ENCODE measurements at regions not wholly inside any gene's neighbourhood (a gene's known extent, or its start where the extent isn't known, plus 50 kb on each side); places are given as distances from the start of the nearest gene placed in this dataset.

DNA sequence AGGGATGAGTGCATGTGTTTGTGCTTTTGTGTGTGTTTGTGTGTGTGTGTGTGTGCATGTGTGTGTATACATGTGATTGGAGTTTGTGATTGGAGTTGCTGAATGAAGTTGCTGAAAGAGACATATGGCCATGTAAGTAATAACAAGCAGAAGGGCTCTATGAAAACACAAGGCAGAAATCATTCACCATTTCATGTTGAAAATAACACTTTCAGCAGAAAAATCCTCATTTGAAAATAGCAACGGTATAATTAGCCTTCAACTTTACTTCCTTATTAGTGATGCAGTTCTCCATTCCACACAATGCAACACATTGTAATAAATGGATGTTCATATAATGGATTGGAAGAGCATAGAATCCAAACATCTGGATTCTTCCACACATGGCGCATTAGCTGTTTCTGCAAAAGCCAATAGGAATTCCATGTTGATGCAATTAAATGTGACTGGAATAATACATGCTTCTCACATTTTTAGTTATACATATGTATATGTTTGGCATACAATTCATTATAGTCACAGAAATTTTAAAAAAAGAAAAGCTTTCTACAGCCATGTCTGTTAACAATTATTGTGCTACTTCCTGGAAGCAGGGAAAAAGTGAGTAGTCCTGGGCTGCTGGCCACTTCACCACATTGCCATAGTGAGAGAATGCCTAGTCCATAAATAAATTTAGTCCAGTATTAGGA lies 538.0 kb downstream of the LTN1 start:
- no peaks in the 10 kb centered on the region for H3F3A ChIP-seq (replicated peaks; ENCODE audit: low read depth)
- DNase-seq (ENCODE audit: low spot score) (no peak), ATAC-seq (no peak)
- no peak overlapping the region; the same call in 1 of the 2 replicates for H2AFZ ChIP-seq
- no peaks in the 10 kb centered on the region for H3K27me3 ChIP-seq (ENCODE audit: insufficient read depth)
- no peak for TF ChIP-seq CREB1 (CRISPR knock-in tag; IDR thresholded peaks at IDR 0.05; ENCODE audit: low read depth)
- TF ChIP-seq, protein P1, sequence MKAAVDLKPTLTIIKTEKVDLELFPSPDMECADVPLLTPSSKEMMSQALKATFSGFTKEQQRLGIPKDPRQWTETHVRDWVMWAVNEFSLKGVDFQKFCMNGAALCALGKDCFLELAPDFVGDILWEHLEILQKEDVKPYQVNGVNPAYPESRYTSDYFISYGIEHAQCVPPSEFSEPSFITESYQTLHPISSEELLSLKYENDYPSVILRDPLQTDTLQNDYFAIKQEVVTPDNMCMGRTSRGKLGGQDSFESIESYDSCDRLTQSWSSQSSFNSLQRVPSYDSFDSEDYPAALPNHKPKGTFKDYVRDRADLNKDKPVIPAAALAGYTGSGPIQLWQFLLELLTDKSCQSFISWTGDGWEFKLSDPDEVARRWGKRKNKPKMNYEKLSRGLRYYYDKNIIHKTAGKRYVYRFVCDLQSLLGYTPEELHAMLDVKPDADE (IDR thresholded peaks at IDR 0.05), result no peak
- TF ChIP-seq, protein P2, sequence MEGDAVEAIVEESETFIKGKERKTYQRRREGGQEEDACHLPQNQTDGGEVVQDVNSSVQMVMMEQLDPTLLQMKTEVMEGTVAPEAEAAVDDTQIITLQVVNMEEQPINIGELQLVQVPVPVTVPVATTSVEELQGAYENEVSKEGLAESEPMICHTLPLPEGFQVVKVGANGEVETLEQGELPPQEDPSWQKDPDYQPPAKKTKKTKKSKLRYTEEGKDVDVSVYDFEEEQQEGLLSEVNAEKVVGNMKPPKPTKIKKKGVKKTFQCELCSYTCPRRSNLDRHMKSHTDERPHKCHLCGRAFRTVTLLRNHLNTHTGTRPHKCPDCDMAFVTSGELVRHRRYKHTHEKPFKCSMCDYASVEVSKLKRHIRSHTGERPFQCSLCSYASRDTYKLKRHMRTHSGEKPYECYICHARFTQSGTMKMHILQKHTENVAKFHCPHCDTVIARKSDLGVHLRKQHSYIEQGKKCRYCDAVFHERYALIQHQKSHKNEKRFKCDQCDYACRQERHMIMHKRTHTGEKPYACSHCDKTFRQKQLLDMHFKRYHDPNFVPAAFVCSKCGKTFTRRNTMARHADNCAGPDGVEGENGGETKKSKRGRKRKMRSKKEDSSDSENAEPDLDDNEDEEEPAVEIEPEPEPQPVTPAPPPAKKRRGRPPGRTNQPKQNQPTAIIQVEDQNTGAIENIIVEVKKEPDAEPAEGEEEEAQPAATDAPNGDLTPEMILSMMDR (conservative IDR thresholded peaks at IDR 0.05; ENCODE audit: low read depth in 2 of 2), result no peak
- no peak for TF ChIP-seq STAT1 (IDR thresholded peaks at IDR 0.05; ENCODE audit: unreplicated experiment)
- no peak for TF ChIP-seq JUNB (IDR thresholded peaks at IDR 0.05; ENCODE audit: unreplicated experiment)
- TF ChIP-seq, protein P3, sequence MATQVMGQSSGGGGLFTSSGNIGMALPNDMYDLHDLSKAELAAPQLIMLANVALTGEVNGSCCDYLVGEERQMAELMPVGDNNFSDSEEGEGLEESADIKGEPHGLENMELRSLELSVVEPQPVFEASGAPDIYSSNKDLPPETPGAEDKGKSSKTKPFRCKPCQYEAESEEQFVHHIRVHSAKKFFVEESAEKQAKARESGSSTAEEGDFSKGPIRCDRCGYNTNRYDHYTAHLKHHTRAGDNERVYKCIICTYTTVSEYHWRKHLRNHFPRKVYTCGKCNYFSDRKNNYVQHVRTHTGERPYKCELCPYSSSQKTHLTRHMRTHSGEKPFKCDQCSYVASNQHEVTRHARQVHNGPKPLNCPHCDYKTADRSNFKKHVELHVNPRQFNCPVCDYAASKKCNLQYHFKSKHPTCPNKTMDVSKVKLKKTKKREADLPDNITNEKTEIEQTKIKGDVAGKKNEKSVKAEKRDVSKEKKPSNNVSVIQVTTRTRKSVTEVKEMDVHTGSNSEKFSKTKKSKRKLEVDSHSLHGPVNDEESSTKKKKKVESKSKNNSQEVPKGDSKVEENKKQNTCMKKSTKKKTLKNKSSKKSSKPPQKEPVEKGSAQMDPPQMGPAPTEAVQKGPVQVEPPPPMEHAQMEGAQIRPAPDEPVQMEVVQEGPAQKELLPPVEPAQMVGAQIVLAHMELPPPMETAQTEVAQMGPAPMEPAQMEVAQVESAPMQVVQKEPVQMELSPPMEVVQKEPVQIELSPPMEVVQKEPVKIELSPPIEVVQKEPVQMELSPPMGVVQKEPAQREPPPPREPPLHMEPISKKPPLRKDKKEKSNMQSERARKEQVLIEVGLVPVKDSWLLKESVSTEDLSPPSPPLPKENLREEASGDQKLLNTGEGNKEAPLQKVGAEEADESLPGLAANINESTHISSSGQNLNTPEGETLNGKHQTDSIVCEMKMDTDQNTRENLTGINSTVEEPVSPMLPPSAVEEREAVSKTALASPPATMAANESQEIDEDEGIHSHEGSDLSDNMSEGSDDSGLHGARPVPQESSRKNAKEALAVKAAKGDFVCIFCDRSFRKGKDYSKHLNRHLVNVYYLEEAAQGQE (IDR thresholded peaks at IDR 0.05; ENCODE audit: unreplicated experiment), result no peak
- TF ChIP-seq NANOG (IDR thresholded peaks at IDR 0.05; ENCODE audit: borderline replicate concordance), result no peak
- TF ChIP-seq EZH2 (IDR thresholded peaks at IDR 0.05; ENCODE audit: low read depth, unreplicated experiment), result no peak
- no peak for TF ChIP-seq POLR2AphosphoS5 (IDR thresholded peaks at IDR 0.05; ENCODE audit: low read depth)
- no peak for TF ChIP-seq ZNF331 (CRISPR knock-in tag; IDR thresholded peaks at IDR 0.05; ENCODE audit: low read depth)
- TF ChIP-seq, protein P4, sequence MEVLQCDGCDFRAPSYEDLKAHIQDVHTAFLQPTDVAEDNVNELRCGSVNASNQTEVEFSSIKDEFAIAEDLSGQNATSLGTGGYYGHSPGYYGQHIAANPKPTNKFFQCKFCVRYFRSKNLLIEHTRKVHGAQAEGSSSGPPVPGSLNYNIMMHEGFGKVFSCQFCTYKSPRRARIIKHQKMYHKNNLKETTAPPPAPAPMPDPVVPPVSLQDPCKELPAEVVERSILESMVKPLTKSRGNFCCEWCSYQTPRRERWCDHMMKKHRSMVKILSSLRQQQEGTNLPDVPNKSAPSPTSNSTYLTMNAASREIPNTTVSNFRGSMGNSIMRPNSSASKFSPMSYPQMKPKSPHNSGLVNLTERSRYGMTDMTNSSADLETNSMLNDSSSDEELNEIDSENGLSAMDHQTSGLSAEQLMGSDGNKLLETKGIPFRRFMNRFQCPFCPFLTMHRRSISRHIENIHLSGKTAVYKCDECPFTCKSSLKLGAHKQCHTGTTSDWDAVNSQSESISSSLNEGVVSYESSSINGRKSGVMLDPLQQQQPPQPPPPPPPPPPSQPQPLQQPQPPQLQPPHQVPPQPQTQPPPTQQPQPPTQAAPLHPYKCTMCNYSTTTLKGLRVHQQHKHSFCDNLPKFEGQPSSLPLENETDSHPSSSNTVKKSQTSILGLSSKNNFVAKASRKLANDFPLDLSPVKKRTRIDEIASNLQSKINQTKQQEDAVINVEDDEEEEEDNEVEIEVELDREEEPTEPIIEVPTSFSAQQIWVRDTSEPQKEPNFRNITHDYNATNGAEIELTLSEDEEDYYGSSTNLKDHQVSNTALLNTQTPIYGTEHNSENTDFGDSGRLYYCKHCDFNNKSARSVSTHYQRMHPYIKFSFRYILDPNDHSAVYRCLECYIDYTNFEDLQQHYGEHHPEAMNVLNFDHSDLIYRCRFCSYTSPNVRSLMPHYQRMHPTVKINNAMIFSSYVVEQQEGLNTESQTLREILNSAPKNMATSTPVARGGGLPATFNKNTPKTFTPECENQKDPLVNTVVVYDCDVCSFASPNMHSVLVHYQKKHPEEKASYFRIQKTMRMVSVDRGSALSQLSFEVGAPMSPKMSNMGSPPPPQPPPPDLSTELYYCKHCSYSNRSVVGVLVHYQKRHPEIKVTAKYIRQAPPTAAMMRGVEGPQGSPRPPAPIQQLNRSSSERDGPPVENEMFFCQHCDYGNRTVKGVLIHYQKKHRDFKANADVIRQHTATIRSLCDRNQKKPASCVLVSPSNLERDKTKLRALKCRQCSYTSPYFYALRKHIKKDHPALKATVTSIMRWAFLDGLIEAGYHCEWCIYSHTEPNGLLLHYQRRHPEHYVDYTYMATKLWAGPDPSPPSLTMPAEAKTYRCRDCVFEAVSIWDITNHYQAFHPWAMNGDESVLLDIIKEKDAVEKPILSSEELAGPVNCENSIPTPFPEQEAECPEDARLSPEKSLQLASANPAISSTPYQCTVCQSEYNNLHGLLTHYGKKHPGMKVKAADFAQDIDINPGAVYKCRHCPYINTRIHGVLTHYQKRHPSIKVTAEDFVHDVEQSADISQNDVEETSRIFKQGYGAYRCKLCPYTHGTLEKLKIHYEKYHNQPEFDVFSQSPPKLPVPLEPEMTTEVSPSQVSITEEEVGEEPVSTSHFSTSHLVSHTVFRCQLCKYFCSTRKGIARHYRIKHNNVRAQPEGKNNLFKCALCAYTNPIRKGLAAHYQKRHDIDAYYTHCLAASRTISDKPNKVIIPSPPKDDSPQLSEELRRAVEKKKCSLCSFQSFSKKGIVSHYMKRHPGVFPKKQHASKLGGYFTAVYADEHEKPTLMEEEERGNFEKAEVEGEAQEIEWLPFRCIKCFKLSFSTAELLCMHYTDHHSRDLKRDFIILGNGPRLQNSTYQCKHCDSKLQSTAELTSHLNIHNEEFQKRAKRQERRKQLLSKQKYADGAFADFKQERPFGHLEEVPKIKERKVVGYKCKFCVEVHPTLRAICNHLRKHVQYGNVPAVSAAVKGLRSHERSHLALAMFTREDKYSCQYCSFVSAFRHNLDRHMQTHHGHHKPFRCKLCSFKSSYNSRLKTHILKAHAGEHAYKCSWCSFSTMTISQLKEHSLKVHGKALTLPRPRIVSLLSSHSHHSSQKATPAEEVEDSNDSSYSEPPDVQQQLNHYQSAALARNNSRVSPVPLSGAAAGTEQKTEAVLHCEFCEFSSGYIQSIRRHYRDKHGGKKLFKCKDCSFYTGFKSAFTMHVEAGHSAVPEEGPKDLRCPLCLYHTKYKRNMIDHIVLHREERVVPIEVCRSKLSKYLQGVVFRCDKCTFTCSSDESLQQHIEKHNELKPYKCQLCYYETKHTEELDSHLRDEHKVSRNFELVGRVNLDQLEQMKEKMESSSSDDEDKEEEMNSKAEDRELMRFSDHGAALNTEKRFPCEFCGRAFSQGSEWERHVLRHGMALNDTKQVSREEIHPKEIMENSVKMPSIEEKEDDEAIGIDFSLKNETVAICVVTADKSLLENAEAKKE (CRISPR knock-in tag; IDR thresholded peaks at IDR 0.05), result no peak
- TF ChIP-seq ZNF114 (CRISPR knock-in tag; IDR thresholded peaks at IDR 0.05), result no peak
- no peak for TF ChIP-seq EZH2phosphoT487 (IDR thresholded peaks at IDR 0.05; ENCODE audit: unreplicated experiment)
- Mint-ChIP-seq H3K4me3 (no peak overlapping the region), H3K36me3 (ENCODE audit: low read depth) (peaks cover 8% of the 10 kb centered on the region; the same call in 2 of the 3 replicates), H3K27me3 (ENCODE audit: insufficient read depth, low read depth, poor library complexity) (peaks cover 2% of the 10 kb centered on the region), H3K4me1 (no peaks in the 10 kb centered on the region; the same call in 2 of the 3 replicates), H3K27ac (no peak overlapping the region), H3K9me3 (no peaks in the 10 kb centered on the region)
- H3K9me2 ChIP-seq (ENCODE audit: insufficient read depth), result peaks cover 21% of the 10 kb centered on the region
- H3K4me3 ChIP-seq, result no peak overlapping the region
- no peak overlapping the region for H3K27ac ChIP-seq (ENCODE audit: low read depth)
- H3K79me2 ChIP-seq (replicated peaks; ENCODE audit: insufficient read depth), result no peaks in the 10 kb centered on the region
- no peak overlapping the region for H3K4me2 ChIP-seq
- H3K36me3 ChIP-seq (ENCODE audit: insufficient read depth), result no peaks in the 10 kb centered on the region
- H3K4me1 ChIP-seq (ENCODE audit: insufficient read depth), result no peaks in the 10 kb centered on the region
- no peaks in the 10 kb centered on the region for H4K20me1 ChIP-seq (replicated peaks; ENCODE audit: insufficient read depth)

Measured in GM23338 (cell line).